PC-3 (cell line): ENCODE measurements at regions not wholly inside any gene's neighbourhood (a gene's known extent, or its start where the extent isn't known, plus 50 kb on each side); places are given as distances from the start of the nearest gene placed in this dataset.

Source experiments
- ATAC-seq: fragments of 200-7000 bp; cut with Tn5 transposase; 2 replicates; pipeline ENCODE4 v1.9.1; 2020; ENCODE audit warnings: mild to moderate bottlenecking, moderate library complexity
- BruUV-seq: library from RNA; stranded (reverse); fragments of 400-500 nt; replicated peaks from 2 replicates; lab custom pipeline; 2021; lab: Mats Ljungman, UMichigan
- CTCF ChIA-PET: fragments of 300-600 bp; sonication (Branson Sonifier 250); formaldehyde crosslinking; loops from one replicate; lab custom pipeline; 2022; ENCODE audit warnings: antibody characterized with exemption; lab: Charles Lee
- POLR2A ChIA-PET: fragments of 300-600 bp; sonication (Branson Sonifier 250); formaldehyde crosslinking; loops from one replicate; lab custom pipeline; 2022; ENCODE audit warnings: antibody characterized with exemption; ENCODE audit not compliant: unreplicated experiment; lab: Charles Lee
- DNase-seq: peaks from one replicate; pipeline ENCODE4 v3.0.0-alpha.2; 2015
- H2AFZ ChIP-seq: fragments of 300-600 bp; sonication (generic); 2 replicates; pipeline ENCODE4 v1.6.0; 2016; ENCODE audit warnings: antibody characterized with exemption, low read length
- H3F3A ChIP-seq: fragments of 300-600 bp; sonication (generic); one replicate; pipeline ENCODE4 v1.6.0; 2017; ENCODE audit warnings: antibody characterized with exemption, low read length, control low read depth, mild to moderate bottlenecking; ENCODE audit not compliant: unreplicated experiment
- H3K27ac ChIP-seq: fragments of 300-600 bp; sonication (generic); 2 replicates; pipeline ENCODE4 v1.5.1; 2016; ENCODE audit warnings: mild to moderate bottlenecking, low read length
- H3K27me3 ChIP-seq: fragments of 300-600 bp; sonication (generic); 2 replicates; pipeline ENCODE4 v1.6.1; 2016; ENCODE audit warnings: low read length, mixed read lengths
- H3K36me3 ChIP-seq: fragments of 300-600 bp; sonication (generic); 2 replicates; pipeline ENCODE4 v1.6.1; 2016; ENCODE audit warnings: low read depth, mixed run types, low read length, mixed read lengths
- H3K4me1 ChIP-seq: fragments of 300-600 bp; sonication (generic); 2 replicates; pipeline ENCODE4 v1.5.1; 2016; ENCODE audit warnings: low read length; ENCODE audit not compliant: insufficient read depth
- H3K4me2 ChIP-seq: fragments of 300-600 bp; sonication (generic); 2 replicates; pipeline ENCODE4 v1.6.0; 2016; ENCODE audit warnings: low read length
- H3K4me3 ChIP-seq: fragments of 300-600 bp; sonication (generic); 2 replicates; pipeline ENCODE4 v1.5.1; 2016; ENCODE audit warnings: mild to moderate bottlenecking, low read length, mixed read lengths
- H3K79me2 ChIP-seq: fragments of 300-600 bp; sonication (generic); 2 replicates; pipeline ENCODE4 v1.6.1; 2017; ENCODE audit warnings: low read length, mixed read lengths
- H3K9ac ChIP-seq: fragments of 300-600 bp; sonication (generic); 2 replicates; pipeline ENCODE4 v1.6.0; 2016; ENCODE audit warnings: mild to moderate bottlenecking, low read length
- H3K9me2 ChIP-seq: fragments of 300-600 bp; sonication (generic); replicated peaks from 2 replicates; pipeline ENCODE4 v1.6.1; 2016; ENCODE audit warnings: mixed run types, low read length, mixed read lengths
- H3K9me3 ChIP-seq: fragments of 300-600 bp; sonication (generic); 2 replicates; pipeline ENCODE4 v1.6.1; 2016; ENCODE audit warnings: low read length, mixed read lengths
- H4K20me1 ChIP-seq: fragments of 300-600 bp; sonication (generic); 2 replicates; pipeline ENCODE4 v1.6.1; 2016; ENCODE audit warnings: low read length, mixed read lengths
- CTCF ChIP-seq: fragments of 300-600 bp; sonication (generic); conservative IDR thresholded peaks from 2 replicates; pipeline ENCODE4 v1.5.1; 2017; ENCODE audit warnings: antibody characterized with exemption, low read depth, mild to moderate bottlenecking, low read length
- EZH2 ChIP-seq: fragments of 300-600 bp; sonication (generic); IDR thresholded peaks from one replicate; pipeline ENCODE4 v1.6.1; 2017; ENCODE audit warnings: antibody characterized with exemption, mild to moderate bottlenecking, low read length; ENCODE audit not compliant: unreplicated experiment
- EZH2phosphoT487 ChIP-seq: fragments of 300-600 bp; sonication (generic); IDR thresholded peaks from 2 replicates; pipeline ENCODE4 v1.6.1; 2018; ENCODE audit warnings: mild to moderate bottlenecking, antibody characterized with exemption, low read length, borderline replicate concordance
- intact Hi-C: fragments of 100-400 bp; cut with micrococcal nuclease; formaldehyde crosslinking; loops from 2 replicates; pipeline ENCODE4 v1.9.0; 2023

GRCh38 chr6:50921968-50922367, 103.3 kb downstream of the TFAP2B start:
- H3K79me2 ChIP-seq, result no peaks in the 10 kb centered on the region
- POLR2A ChIA-PET, result no interaction called here

GRCh38 chr6:50922579-50923525, 104.2 kb downstream of the TFAP2B start:
- TF ChIP-seq EZH2, result no peak
- TF ChIP-seq CTCF, result no peak
- TF ChIP-seq EZH2phosphoT487, result no peak
- Histone ChIP-seq H3K9ac (no peak overlapping the region), H3K9me3 (no peaks in the 10 kb centered on the region), H3K4me2 (no peak overlapping the region), H3F3A (no peaks in the 10 kb centered on the region), H3K79me2 (no peaks in the 10 kb centered on the region), H3K36me3 (no peaks in the 10 kb centered on the region), H2AFZ (no peak overlapping the region), H4K20me1 (no peaks in the 10 kb centered on the region), H3K9me2 (no peaks in the 10 kb centered on the region), H3K4me1 (peaks cover 6% of the 10 kb centered on the region; the same call in 1 of the 2 replicates), H3K4me3 (no peak overlapping the region), H3K27me3 (no peaks in the 10 kb centered on the region), H3K27ac (0 out of 2 replicates have a peak overlapping the region, but pooled peaks have one; percentile 1)
- CTCF ChIA-PET, result no interaction called here
- DNase-seq, result peak; percentile 51
- no TSS peak for BruUV-seq
- intact Hi-C loops, result no loop called here
- ATAC-seq, result peak; percentile 45
- POLR2A ChIA-PET, result no interaction called here

More at GRCh38 chr6:50921968-50922367, 103.3 kb downstream of the TFAP2B start:
- Histone ChIP-seq H2AFZ (no peak overlapping the region), H3K4me1 (peaks cover 6% of the 10 kb centered on the region; the same call in 1 of the 2 replicates), H4K20me1 (no peaks in the 10 kb centered on the region), H3K36me3 (no peaks in the 10 kb centered on the region), H3K9me3 (no peaks in the 10 kb centered on the region), H3K4me3 (no peak overlapping the region), H3K27ac (no peak overlapping the region), H3K9me2 (no peaks in the 10 kb centered on the region), H3K9ac (no peak overlapping the region), H3K27me3 (no peaks in the 10 kb centered on the region), H3K4me2 (no peak overlapping the region), H3F3A (no peaks in the 10 kb centered on the region)
- CTCF ChIA-PET, result no interaction called here
- no TSS peak for BruUV-seq
- ATAC-seq (no peak), DNase-seq (no peak)
- intact Hi-C loops, result no loop called here
- TF ChIP-seq EZH2 (no peak), CTCF (no peak), EZH2phosphoT487 (no peak)

GRCh38 chr6:50924758-50925157, 106.1 kb downstream of the TFAP2B start:
- Histone ChIP-seq H3K9me2 (no peaks in the 10 kb centered on the region), H3K9ac (no peak overlapping the region), H3K27me3 (no peaks in the 10 kb centered on the region), H4K20me1 (no peaks in the 10 kb centered on the region), H3F3A (no peaks in the 10 kb centered on the region), H3K4me3 (no peak overlapping the region), H3K36me3 (no peaks in the 10 kb centered on the region), H3K4me1 (peaks cover 6% of the 10 kb centered on the region; the same call in 1 of the 2 replicates), H3K4me2 (no peak overlapping the region), H3K9me3 (no peaks in the 10 kb centered on the region), H3K79me2 (no peaks in the 10 kb centered on the region), H2AFZ (no peak overlapping the region), H3K27ac (no peak overlapping the region)
- no TSS peak for BruUV-seq
- ChIA-PET CTCF (no interaction called here), POLR2A (no interaction called here)
- TF ChIP-seq EZH2phosphoT487 (no peak), CTCF (no peak)
- DNase-seq, result no peak
- intact Hi-C loops, result no loop called here
- no peak for ATAC-seq
